Esophagus squamous epithelium (tissue), 5 donors: ENCODE measurements at regions not wholly inside any gene's neighbourhood (a gene's known extent, or its start where the extent isn't known, plus 50 kb on each side); places are given as distances from the start of the nearest gene placed in this dataset.

Experiments
- DNase-seq: peaks from one replicate; lab custom pipeline; 2025; lab: John Stamatoyannopoulos, UW
- H3K27ac ChIP-seq, 4 donors: fragments of 200-600 bp; sonication (generic); one replicate each; pipeline ENCODE4 v1.5.1; 2016 to 2019; ENCODE audit warnings: mild to moderate bottlenecking in 1 of 4
- H3K27me3 ChIP-seq, 4 donors: fragments of 200-600 bp; sonication (generic); 1 replicate in 3 of 4; 2 replicates in 1 of 4; pipeline versions ENCODE4 v1.5.1 to v1.6.0; 2017 to 2021; ENCODE audit warnings: antibody characterized with exemption in 1 of 4
- H3K36me3 ChIP-seq, 3 donors: fragments of 200-600 bp; sonication (generic); one replicate each; pipeline ENCODE4 v1.5.1; 2016 to 2019
- H3K4me1 ChIP-seq, 3 donors: fragments of 200-600 bp; sonication (generic); one replicate each; pipeline ENCODE4 v1.5.1; 2017 to 2019
- H3K4me3 ChIP-seq, 4 donors: fragments of 200-600 bp; sonication (generic); 1 replicate in 3 of 4; 2 replicates in 1 of 4; pipeline ENCODE4 v1.5.1; 2016 to 2019; ENCODE audit warnings: mild to moderate bottlenecking in 2 of 4, moderate library complexity in 1 of 4
- H3K9me3 ChIP-seq, 3 donors: fragments of 200-600 bp; sonication (generic); one replicate each; pipeline ENCODE4 v1.5.1; 2016 to 2019
- CTCF ChIP-seq, 6 experiments: fragments of 450-650 bp in 4 of 6; fragments of 200-600 bp in 2 of 6; sonication (generic) in 2 of 6; IDR thresholded peaks; one replicate each; pipeline ENCODE4 v1.5.1; 2016 to 2019; ENCODE audit warnings: antibody characterized with exemption in 6 of 6, mild to moderate bottlenecking in 4 of 6, moderate library complexity in 4 of 6
- POLR2A ChIP-seq, 4 donors: fragments of 450-650 bp; IDR thresholded peaks; one replicate each; pipeline ENCODE4 v1.6.1; 2017; ENCODE audit warnings: antibody characterized with exemption in 4 of 4, mild to moderate bottlenecking in 4 of 4, moderate library complexity in 3 of 4
- WGBS, 2 donors: methylation state at CpG; one replicate each; pipeline ENCODE4 v1.1.5; 2018; 5-methylcytosine and 5-hydroxymethylcytosine counted together
- intact Hi-C: fragments of 100-400 bp; cut with DNase I; formaldehyde crosslinking; loops from one replicate; pipeline ENCODE4 v1.15.0; 2022
- donor health status: DM: yes; HTN: yes; CAD: no.

GRCh38 chr1:53406551-53407235 is 52.5 kb upstream of the DMRTB1 start:
- DNase-seq: no peak
- 71 to 73% methylated on average over 3 to 4 of the region's 4 CpGs for WGBS, 2 donors
- H3K4me1 ChIP-seq: no peaks in the 10 kb centered on the region
- peaks cover 0 to 66% (median 0%) of the 10 kb centered on the region in 4 donors for H3K27me3 ChIP-seq
- H3K36me3 ChIP-seq: no peaks in the 10 kb centered on the region
- intact Hi-C loops: no loop called here
- no peaks in the 10 kb centered on the region for H3K9me3 ChIP-seq
- H3K4me3 ChIP-seq: no peak overlapping the region
- TF ChIP-seq CTCF (IDR thresholded peaks at IDR 0.05) (no peak), POLR2A (IDR thresholded peaks at IDR 0.05) (no peak)
- H3K27ac ChIP-seq: no peak overlapping the region

- no peak overlapping the region for H3K4me3 ChIP-seq
- WGBS, 2 donors: 71 to 81% methylated on average over 2 to 3 of the region's 6 CpGs
- intact Hi-C loops: no loop called here
- no peaks in the 10 kb centered on the region for H3K36me3 ChIP-seq
- DNase-seq: no peak
- no peaks in the 10 kb centered on the region for H3K4me1 ChIP-seq
- TF ChIP-seq POLR2A (IDR thresholded peaks at IDR 0.05): no peak
- no peak for TF ChIP-seq CTCF (IDR thresholded peaks at IDR 0.05)
- H3K27me3 ChIP-seq: peaks cover 0 to 52% (median 0%) of the 10 kb centered on the region in 4 donors
- H3K27ac ChIP-seq: no peak overlapping the region
- no peaks in the 10 kb centered on the region for H3K9me3 ChIP-seq
Measured at GRCh38 chr1:53408013-53408754, 51.0 kb upstream of the DMRTB1 start.

GRCh38 chr1:53408755-53409129 is 50.5 kb upstream of the DMRTB1 start:
- TF ChIP-seq POLR2A (IDR thresholded peaks at IDR 0.05) (no peak), CTCF (IDR thresholded peaks at IDR 0.05) (no peak)
- H3K4me3 ChIP-seq: no peak overlapping the region
- H3K9me3 ChIP-seq: no peaks in the 10 kb centered on the region
- peaks cover 0 to 52% (median 0%) of the 10 kb centered on the region in 4 donors for H3K27me3 ChIP-seq
- no peaks in the 10 kb centered on the region for H3K36me3 ChIP-seq
- WGBS, 2 donors: 64 to 68% methylated on average over 5 of the region's 7 CpGs
- intact Hi-C loops: no loop called here
- no peak overlapping the region for H3K27ac ChIP-seq
- H3K4me1 ChIP-seq: no peaks in the 10 kb centered on the region
- no peak for DNase-seq

GRCh38 chr1:53409233-53409632 is 50.0 kb upstream of the DMRTB1 start:
- no peaks in the 10 kb centered on the region for H3K9me3 ChIP-seq
- TF ChIP-seq CTCF (IDR thresholded peaks at IDR 0.05) (no peak), POLR2A (IDR thresholded peaks at IDR 0.05) (no peak)
- no peaks in the 10 kb centered on the region for H3K36me3 ChIP-seq
- no peak overlapping the region for H3K27ac ChIP-seq
- H3K4me3 ChIP-seq: no peak overlapping the region
- DNase-seq: no peak
- H3K27me3 ChIP-seq: peaks cover 0 to 54% (median 0%) of the 10 kb centered on the region in 4 donors
- intact Hi-C loops: no loop called here
- WGBS, 2 donors: 75 to 83% methylated on average over 6 of the region's 7 CpGs
- no peaks in the 10 kb centered on the region for H3K4me1 ChIP-seq
